SK-N-SH (cell line): ENCODE measurements at regions not wholly inside any gene's neighbourhood (a gene's known extent, or its start where the extent isn't known, plus 50 kb on each side); places are given as distances from the start of the nearest gene placed in this dataset.

ENCODE experiments used
- CTCF ChIA-PET: fragments of 300-600, 350-600 bp; formaldehyde crosslinking; extraction: SDS; loops from one replicate; lab custom pipeline; 2021; lab: Yijun Ruan, JAX
- POLR2A ChIA-PET: fragments of 350-600 bp; sonication (Branson Sonifier 250); formaldehyde crosslinking; extraction: SDS; loops from one replicate; lab custom pipeline; 2020; ENCODE audit warnings: antibody characterized with exemption, inconsistent platforms; lab: Yijun Ruan, JAX
- DNase-seq: peaks from one replicate; pipeline ENCODE4 v3.0.0; 2012
- H2AFZ ChIP-seq: fragments of 200-600 bp; sonication (generic); 2 replicates; pipeline ENCODE4 v1.8.1; 2016; ENCODE audit warnings: antibody characterized with exemption, mild to moderate bottlenecking, low read depth
- H3F3A ChIP-seq: fragments of 200-600 bp; sonication (generic); replicated peaks from 2 replicates; pipeline ENCODE3; 2016; ENCODE audit warnings: antibody characterized with exemption, mild to moderate bottlenecking; ENCODE audit not compliant: insufficient read depth
- H3K27ac ChIP-seq, 2 experiments: fragments of 200-500 bp in 1 of 2; fragments of 200-600 bp in 1 of 2; sonication (Bioruptor generic) in 1 of 2; sonication (generic), shearing (Covaris generic) in 1 of 2; 2 replicates each; pipeline versions ENCODE4 v1.5.1 to v1.6.1; 2014 to 2016; ENCODE audit warnings: low read depth in 2 of 2, inconsistent platforms in 1 of 2, low read length in 1 of 2, mild to moderate bottlenecking in 1 of 2, mixed read lengths in 1 of 2
- H3K27me3 ChIP-seq: fragments of 200-600 bp; sonication (generic), shearing (Covaris generic); 2 replicates; pipeline ENCODE4 v1.6.1; 2016; ENCODE audit warnings: mixed run types; ENCODE audit not compliant: insufficient read depth
- H3K36me3 ChIP-seq, 2 experiments: fragments of 200-500 bp in 1 of 2; fragments of 200-600 bp in 1 of 2; sonication (Bioruptor generic) in 1 of 2; sonication (generic) in 1 of 2; replicated peaks in 1 of 2; 2 replicates each; pipeline versions ENCODE3 to v1.5.1; 2014 to 2016; ENCODE audit warnings: low read length in 1 of 2, mild to moderate bottlenecking in 1 of 2; ENCODE audit not compliant: insufficient read depth in 2 of 2, control insufficient read depth in 1 of 2
- H3K4me1 ChIP-seq, 2 experiments: fragments of 200-500 bp in 1 of 2; fragments of 200-600 bp in 1 of 2; sonication (Bioruptor generic) in 1 of 2; sonication (generic), shearing (Covaris generic) in 1 of 2; 2 replicates each; pipeline versions ENCODE4 v1.5.1 to v1.6.1; 2014 to 2016; ENCODE audit warnings: low read depth in 1 of 2, low read length in 1 of 2, mixed run types in 1 of 2; ENCODE audit not compliant: insufficient read depth in 2 of 2, control insufficient read depth in 1 of 2
- H3K4me2 ChIP-seq: fragments of 200-600 bp; sonication (generic), shearing (Covaris generic); 2 replicates; pipeline ENCODE4 v1.6.1; 2017; ENCODE audit warnings: mixed run types
- H3K4me3 ChIP-seq, 2 experiments: fragments of 200-500 bp in 1 of 2; fragments of 200-600 bp in 1 of 2; sonication (Bioruptor generic) in 1 of 2; sonication (generic), shearing (Covaris generic) in 1 of 2; 2 replicates each; pipeline versions ENCODE4 v1.5.1 to v1.8.1; 2014 to 2016; ENCODE audit warnings: low read depth in 2 of 2, inconsistent platforms in 1 of 2, low read length in 1 of 2, mild to moderate bottlenecking in 1 of 2, mixed read lengths in 1 of 2, moderate library complexity in 1 of 2
- H3K79me2 ChIP-seq: fragments of 200-600 bp; sonication (generic); 2 replicates; pipeline ENCODE4 v1.8.1; 2017; ENCODE audit warnings: mild to moderate bottlenecking; ENCODE audit not compliant: insufficient read depth
- H3K9ac ChIP-seq: fragments of 200-600 bp; sonication (generic); 2 replicates; pipeline ENCODE4 v1.6.1; 2017; ENCODE audit warnings: mixed run types
- H3K9me2 ChIP-seq: fragments of 200-600 bp; sonication (generic); 2 replicates; pipeline ENCODE4 v1.6.1; 2017; ENCODE audit warnings: mixed run types
- H3K9me3 ChIP-seq: fragments of 200-600 bp; sonication (generic); 2 replicates; pipeline ENCODE4 v1.6.1; 2017; ENCODE audit warnings: mixed run types, mild to moderate bottlenecking, moderate library complexity
- H4K20me1 ChIP-seq: fragments of 200-600 bp; sonication (generic); 2 replicates; pipeline ENCODE4 v1.6.1; 2017; ENCODE audit warnings: mild to moderate bottlenecking, mixed run types; ENCODE audit not compliant: insufficient read depth
- FOSL2 ChIP-seq: IDR thresholded peaks from 2 replicates; pipeline ENCODE4 v1.4.0; 2012; ENCODE audit warnings: low read depth, mild to moderate bottlenecking, moderate library complexity, borderline replicate concordance
- FOXJ3 ChIP-seq: sonication (generic); formaldehyde crosslinking; IDR thresholded peaks from 2 replicates; pipeline ENCODE4 v1.5.1; 2020; ENCODE audit warnings: mild to moderate bottlenecking, missing genetic modification reagents
- FOXM1 ChIP-seq: IDR thresholded peaks from 2 replicates; pipeline ENCODE4 v1.4.0; 2012; ENCODE audit warnings: low read depth, mild to moderate bottlenecking
- JUND ChIP-seq: IDR thresholded peaks from 2 replicates; pipeline ENCODE4 v1.4.0; 2012
- MEF2A ChIP-seq: IDR thresholded peaks from 2 replicates; pipeline ENCODE4 v1.4.0; 2012; ENCODE audit warnings: low read depth, borderline replicate concordance
- NFIC ChIP-seq: IDR thresholded peaks from 2 replicates; pipeline ENCODE4 v1.4.0; 2012; ENCODE audit warnings: borderline replicate concordance
- RCOR1 ChIP-seq: fragments of 150-350 bp; IDR thresholded peaks from 2 replicates; pipeline ENCODE4 v1.6.1; 2017; ENCODE audit warnings: antibody characterized with exemption, low read length
- RFX5 ChIP-seq: IDR thresholded peaks from 2 replicates; pipeline ENCODE4 v1.6.1; 2012; ENCODE audit warnings: mild to moderate bottlenecking, improper control_type of control experiment, low read length
- SMC3 ChIP-seq: IDR thresholded peaks from 2 replicates; pipeline ENCODE4 v1.6.1; 2012; ENCODE audit warnings: low read depth, low read length, improper control_type of control experiment
- USF2 ChIP-seq: fragments of 150-350 bp; IDR thresholded peaks from 2 replicates; pipeline ENCODE4 v1.6.1; 2017; ENCODE audit warnings: antibody characterized with exemption, low read length, low read depth, borderline replicate concordance
- WGBS: methylation state at CpG from one replicate; pipeline ENCODE4 v1.1.6; 2017; ENCODE audit warnings: low lambda C conversion rate; 5-methylcytosine and 5-hydroxymethylcytosine counted together

GRCh38 chr16:52727441-52727840 is 180.5 kb upstream of the TOX3 start:
- ChIA-PET POLR2A (no interaction called here), CTCF (no interaction called here)
- no peaks in the 10 kb centered on the region for H4K20me1 ChIP-seq
- no peak overlapping the region for H3K27ac ChIP-seq
- no peaks in the 10 kb centered on the region for H3K79me2 ChIP-seq
- H3K4me2 ChIP-seq = no peak overlapping the region
- no peak for DNase-seq
- no peaks in the 10 kb centered on the region for H3K36me3 ChIP-seq
- H3K27me3 ChIP-seq = no peaks in the 10 kb centered on the region
- no peaks in the 10 kb centered on the region for H3K4me1 ChIP-seq
- H3K9me3 ChIP-seq = no peaks in the 10 kb centered on the region
- no peaks in the 10 kb centered on the region for H3K9me2 ChIP-seq
- no peak for TF ChIP-seq FOSL2
- no peak overlapping the region for H3K4me3 ChIP-seq
- no peak overlapping the region for H2AFZ ChIP-seq
- H3F3A ChIP-seq = no peaks in the 10 kb centered on the region
- H3K9ac ChIP-seq = no peak overlapping the region
- 5% methylated on average over 2 of the region's 2 CpGs for WGBS

DNA sequence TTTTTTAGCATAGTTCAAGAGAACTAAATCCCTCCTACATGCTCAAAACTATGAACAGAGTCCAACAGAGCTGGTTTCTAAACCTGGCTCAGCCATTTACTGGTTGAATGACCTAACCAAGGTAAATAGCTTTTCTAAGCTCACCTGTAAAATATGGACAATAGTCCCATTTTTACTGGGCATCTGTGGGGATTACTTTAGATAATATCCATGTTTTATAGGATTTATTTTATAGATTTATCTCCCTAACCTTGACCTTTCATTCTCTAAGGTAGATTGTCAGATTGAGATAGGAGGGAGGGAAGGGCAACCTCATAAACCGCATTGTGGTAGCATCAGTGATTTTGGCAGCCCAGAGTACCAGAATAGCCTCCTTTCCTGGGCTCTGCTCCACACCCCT is 178.5 kb upstream of the TOX3 start:
- no peaks in the 10 kb centered on the region for H3K27me3 ChIP-seq
- H3K4me3 ChIP-seq = no peak overlapping the region
- no peaks in the 10 kb centered on the region for H3K36me3 ChIP-seq
- no peak overlapping the region for H3K4me2 ChIP-seq
- H2AFZ ChIP-seq = no peak overlapping the region
- H3K79me2 ChIP-seq = no peaks in the 10 kb centered on the region
- no peak for DNase-seq
- H3K9me3 ChIP-seq = no peaks in the 10 kb centered on the region
- no peaks in the 10 kb centered on the region for H3K4me1 ChIP-seq
- H3F3A ChIP-seq = no peaks in the 10 kb centered on the region
- no peaks in the 10 kb centered on the region for H3K9me2 ChIP-seq
- TF ChIP-seq RCOR1 = no peak
- TF ChIP-seq, all 33 proteins: peak for 0
- Histone ChIP-seq H4K20me1 (no peaks in the 10 kb centered on the region), H3K27ac (no peak overlapping the region), H3K9ac (no peak overlapping the region)
- CTCF ChIA-PET = interaction anchor here (0.8 to 1.8 kb wide), 2 partner anchors 11 to 534 kb away, joined by 3 to 4 read pairs; no protein-coding TSS in a partner anchor
- POLR2A ChIA-PET = no interaction called here
- 71% methylated on average over 1 of the region's 1 CpG for WGBS

DNA sequence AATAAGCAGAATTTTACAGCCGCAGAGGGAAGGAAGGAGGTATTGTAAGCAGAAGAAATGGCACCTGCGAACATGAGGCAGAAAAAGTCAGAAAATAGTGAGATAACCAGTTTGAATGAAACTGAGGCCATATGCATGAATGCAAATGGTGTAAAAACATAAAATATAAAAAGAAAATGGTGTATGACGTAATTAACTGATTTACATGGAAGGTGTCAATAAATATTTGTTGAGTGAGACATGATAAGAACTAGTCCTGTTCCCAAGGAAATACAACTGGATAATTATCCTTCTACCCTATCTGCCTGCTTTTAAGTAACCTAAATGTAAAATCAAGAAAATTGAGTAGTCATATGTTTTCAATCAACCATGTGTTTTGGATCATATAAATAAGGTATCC is 178.1 kb upstream of the TOX3 start:
- H3K4me3 ChIP-seq = no peak overlapping the region
- 28% methylated on average over 3 of the region's 3 CpGs for WGBS
- H2AFZ ChIP-seq = no peak overlapping the region
- H3K27me3 ChIP-seq = no peaks in the 10 kb centered on the region
- POLR2A ChIA-PET = no interaction called here
- no peak overlapping the region for H3K9ac ChIP-seq
- DNase-seq = no peak
- H3K9me2 ChIP-seq = no peaks in the 10 kb centered on the region
- no peaks in the 10 kb centered on the region for H4K20me1 ChIP-seq
- no peaks in the 10 kb centered on the region for H3F3A ChIP-seq
- no peak overlapping the region for H3K27ac ChIP-seq
- CTCF ChIA-PET = interaction anchor here (1.8 kb wide), 1 partner anchor 534 kb away, joined by 4 read pairs; no protein-coding TSS in a partner anchor
- H3K9me3 ChIP-seq = no peaks in the 10 kb centered on the region
- no peak for TF ChIP-seq MEF2A
- TF ChIP-seq RCOR1 = no peak
- TF ChIP-seq FOXM1 = no peak
- no peak for TF ChIP-seq SMC3
- no peak for TF ChIP-seq USF2
- TF ChIP-seq NFIC = no peak
- TF ChIP-seq FOXJ3 (CRISPR knock-in tag) = no peak
- TF ChIP-seq RFX5 = no peak
- no peak for TF ChIP-seq JUND
- no peaks in the 10 kb centered on the region for H3K79me2 ChIP-seq
- no peak overlapping the region for H3K4me2 ChIP-seq
- H3K36me3 ChIP-seq = no peaks in the 10 kb centered on the region
- no peaks in the 10 kb centered on the region for H3K4me1 ChIP-seq
